CD14-positive monocyte (primary cell): ENCODE measurements at regions not wholly inside any gene's neighbourhood (a gene's known extent, or its start where the extent isn't known, plus 50 kb on each side); places are given as distances from the start of the nearest gene placed in this dataset.

Experiments used
- DNase-seq, 3 donors: peaks; one replicate each; pipeline ENCODE4 v3.0.0-alpha.2; 2011 to 2022
- H2AFZ ChIP-seq: 2 replicates; pipeline ENCODE4 v1.6.0; 2012; ENCODE audit warnings: mild to moderate bottlenecking, low read depth, low read length, inconsistent platforms; ENCODE audit not compliant: insufficient read depth, poor library complexity, severe bottlenecking
- H3K27ac ChIP-seq, 2 donors: 1 replicate in 1 of 2; 2 replicates in 1 of 2; pipeline ENCODE4 v1.5.1; 2012 to 2013; ENCODE audit warnings: low read length in 2 of 2, control low read depth in 1 of 2, inconsistent platforms in 1 of 2, low read depth in 1 of 2, mild to moderate bottlenecking in 1 of 2
- H3K27me3 ChIP-seq, 2 donors: one replicate each; pipeline versions ENCODE4 v1.6.0 to v1.6.1; 2011 to 2013; ENCODE audit warnings: low read length in 2 of 2; ENCODE audit not compliant: control insufficient read depth in 2 of 2, insufficient read depth in 2 of 2
- H3K36me3 ChIP-seq, 2 donors: replicated peaks in 1 of 2; 1 replicate in 1 of 2; 2 replicates in 1 of 2; pipeline versions ENCODE4 v1.5.1 to v1.6.1; 2012 to 2013; ENCODE audit warnings: low read length in 2 of 2, control low read depth in 1 of 2, inconsistent platforms in 1 of 2, mild to moderate bottlenecking in 1 of 2; ENCODE audit not compliant: insufficient read depth in 2 of 2, control insufficient read depth in 1 of 2
- H3K4me1 ChIP-seq, 2 donors: 1 replicate in 1 of 2; 2 replicates in 1 of 2; pipeline versions ENCODE4 v1.5.1 to v1.6.1; 2012 to 2013; ENCODE audit warnings: low read length in 2 of 2, control low read depth in 1 of 2, inconsistent platforms in 1 of 2, mild to moderate bottlenecking in 1 of 2, moderate library complexity in 1 of 2; ENCODE audit not compliant: insufficient read depth in 2 of 2, control insufficient read depth in 1 of 2
- H3K4me2 ChIP-seq: replicated peaks from 2 replicates; pipeline ENCODE3; 2012; ENCODE audit warnings: low read length, moderate library complexity, mild to moderate bottlenecking; ENCODE audit not compliant: poor library complexity, severe bottlenecking; ENCODE audit errors: extremely low read depth
- H3K4me3 ChIP-seq, 3 experiments: fragments of 200-600 bp in 1 of 3; sonication (generic) in 1 of 3; replicated peaks in 1 of 3; 1 replicate in 2 of 3; 2 replicates in 1 of 3; pipeline ENCODE4 v1.5.1; 2011 to 2013; ENCODE audit warnings: low read length in 3 of 3, mild to moderate bottlenecking in 3 of 3, control low read depth in 2 of 3, low read depth in 2 of 3, inconsistent platforms in 1 of 3, moderate library complexity in 1 of 3
- H3K79me2 ChIP-seq: 2 replicates; pipeline ENCODE4 v1.6.0; 2012; ENCODE audit warnings: mild to moderate bottlenecking, control low read depth, inconsistent platforms, low read length, moderate library complexity; ENCODE audit not compliant: insufficient read depth
- H3K9ac ChIP-seq: 2 replicates; pipeline ENCODE4 v1.6.0; 2017; ENCODE audit warnings: low read length, mild to moderate bottlenecking; ENCODE audit not compliant: insufficient read depth, poor library complexity, severe bottlenecking
- H3K9me3 ChIP-seq, 2 donors: replicated peaks in 1 of 2; 1 replicate in 1 of 2; 2 replicates in 1 of 2; pipeline versions ENCODE4 v1.5.1 to v1.6.1; 2012 to 2013; ENCODE audit warnings: low read length in 2 of 2, control low read depth in 1 of 2; ENCODE audit not compliant: control insufficient read depth in 1 of 2, insufficient read depth in 1 of 2
- H4K20me1 ChIP-seq: 2 replicates; pipeline ENCODE4 v1.6.0; 2012; ENCODE audit warnings: mild to moderate bottlenecking, low read length, control low read depth, moderate library complexity; ENCODE audit not compliant: insufficient read depth
- H3K27ac Mint-ChIP-seq, 7 donors: one replicate each; pipeline ENCODE4 v1.8.0; 2020; ENCODE audit warnings: mild to moderate bottlenecking in 7 of 7, mixed read lengths in 7 of 7, moderate library complexity in 6 of 7, inconsistent platforms in 2 of 7
- H3K27me3 Mint-ChIP-seq, 3 donors: one replicate each; pipeline ENCODE4 v1.8.0; 2021 to 2022; ENCODE audit warnings: low read depth in 3 of 3, mild to moderate bottlenecking in 3 of 3, mixed read lengths in 3 of 3, moderate library complexity in 3 of 3, inconsistent platforms in 1 of 3
- H3K36me3 Mint-ChIP-seq, 2 donors: one replicate each; pipeline ENCODE4 v1.8.0; 2020; ENCODE audit warnings: mixed read lengths in 2 of 2, inconsistent platforms in 1 of 2, mild to moderate bottlenecking in 1 of 2
- H3K4me1 Mint-ChIP-seq: one replicate; pipeline ENCODE4 v1.8.0; 2020; ENCODE audit warnings: mild to moderate bottlenecking, mixed read lengths
- H3K4me3 Mint-ChIP-seq, 2 donors: one replicate each; pipeline ENCODE4 v1.8.0; 2020; ENCODE audit warnings: mild to moderate bottlenecking in 2 of 2, mixed read lengths in 2 of 2, moderate library complexity in 1 of 2
- H3K9me3 Mint-ChIP-seq, 7 donors: one replicate each; pipeline ENCODE4 v1.8.0; 2020 to 2022; ENCODE audit warnings: mixed read lengths in 7 of 7, mild to moderate bottlenecking in 6 of 7, moderate library complexity in 6 of 7, inconsistent platforms in 2 of 7
- WGBS: methylation state at CpG from one replicate; pipeline ENCODE4 v1.1.5; 2013; ENCODE audit warnings: missing lambda C conversion rate; ENCODE audit not compliant: insufficient coverage; 5-methylcytosine and 5-hydroxymethylcytosine counted together
- intact Hi-C, 2 donors: fragments of 100-400 bp; cut with micrococcal nuclease; formaldehyde crosslinking; loops; one replicate each; pipeline versions ENCODE4 v1.15.0 to v1.15.1; 2023
- TF ChIP-seq, protein P1 (sequence below): fragments of 200-600 bp; IDR thresholded peaks from one replicate; pipeline ENCODE4 v1.8.0; 2022; ENCODE audit warnings: antibody characterized with exemption, mild to moderate bottlenecking

DNA sequence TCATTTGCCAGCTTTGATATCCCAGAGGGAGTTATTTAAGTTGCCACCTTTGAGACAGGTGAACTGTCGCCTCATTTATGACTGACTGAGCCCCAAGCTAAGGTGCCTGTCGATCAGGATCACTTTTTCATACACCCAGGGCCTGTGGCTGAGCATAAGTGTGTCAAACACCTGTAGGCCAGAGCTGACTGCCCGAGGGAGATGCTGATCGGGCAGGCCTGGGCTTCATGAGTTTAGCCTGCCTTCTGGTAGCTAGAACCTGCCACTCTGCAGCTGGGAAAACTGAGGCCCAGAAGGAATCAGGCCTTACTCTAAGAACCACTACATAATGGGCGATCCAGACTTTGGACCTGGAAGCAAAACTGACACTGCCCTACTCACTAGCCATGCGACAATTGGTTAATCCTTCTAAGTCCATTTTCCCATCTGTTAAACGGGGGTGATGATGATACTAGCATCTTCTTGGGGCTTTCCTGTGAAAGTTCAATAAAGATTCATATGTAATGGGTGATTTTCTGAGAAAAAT, 188.7 kb upstream of the GLI2 start:
- intact Hi-C loops, result no loop called here
- Mint-ChIP-seq H3K4me1 (peaks cover 7% of the 10 kb centered on the region), H3K4me3 (no peak overlapping the region), H3K27me3 (peaks cover 1 to 11% (median 4%) of the 10 kb centered on the region in 3 donors), H3K36me3 (no peaks in the 10 kb centered on the region), H3K27ac (no peak overlapping the region), H3K9me3 (no peaks in the 10 kb centered on the region)
- 95% methylated on average over 2 of the region's 7 CpGs for WGBS
- no peak for DNase-seq
- no peaks in the 10 kb centered on the region for H3K36me3 ChIP-seq
- H3K9me3 ChIP-seq, result no peaks in the 10 kb centered on the region
- no peak overlapping the region for H3K27ac ChIP-seq
- H3K4me2 ChIP-seq, result no peak overlapping the region
- H3K79me2 ChIP-seq, result no peaks in the 10 kb centered on the region
- no peaks in the 10 kb centered on the region for H4K20me1 ChIP-seq
- no peak overlapping the region for H2AFZ ChIP-seq
- peaks cover 4 to 5% of the 10 kb centered on the region in 2 donors for H3K4me1 ChIP-seq
- TF ChIP-seq, protein P1, sequence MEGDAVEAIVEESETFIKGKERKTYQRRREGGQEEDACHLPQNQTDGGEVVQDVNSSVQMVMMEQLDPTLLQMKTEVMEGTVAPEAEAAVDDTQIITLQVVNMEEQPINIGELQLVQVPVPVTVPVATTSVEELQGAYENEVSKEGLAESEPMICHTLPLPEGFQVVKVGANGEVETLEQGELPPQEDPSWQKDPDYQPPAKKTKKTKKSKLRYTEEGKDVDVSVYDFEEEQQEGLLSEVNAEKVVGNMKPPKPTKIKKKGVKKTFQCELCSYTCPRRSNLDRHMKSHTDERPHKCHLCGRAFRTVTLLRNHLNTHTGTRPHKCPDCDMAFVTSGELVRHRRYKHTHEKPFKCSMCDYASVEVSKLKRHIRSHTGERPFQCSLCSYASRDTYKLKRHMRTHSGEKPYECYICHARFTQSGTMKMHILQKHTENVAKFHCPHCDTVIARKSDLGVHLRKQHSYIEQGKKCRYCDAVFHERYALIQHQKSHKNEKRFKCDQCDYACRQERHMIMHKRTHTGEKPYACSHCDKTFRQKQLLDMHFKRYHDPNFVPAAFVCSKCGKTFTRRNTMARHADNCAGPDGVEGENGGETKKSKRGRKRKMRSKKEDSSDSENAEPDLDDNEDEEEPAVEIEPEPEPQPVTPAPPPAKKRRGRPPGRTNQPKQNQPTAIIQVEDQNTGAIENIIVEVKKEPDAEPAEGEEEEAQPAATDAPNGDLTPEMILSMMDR, result no peak
- no peak overlapping the region for H3K4me3 ChIP-seq
- no peaks in the 10 kb centered on the region for H3K27me3 ChIP-seq
- no peak overlapping the region for H3K9ac ChIP-seq

- no peak overlapping the region for H3K27ac ChIP-seq
- peaks cover 4 to 11% (median 7%) of the 10 kb centered on the region in 3 donors for H3K27me3 Mint-ChIP-seq
- H3K9me3 ChIP-seq, result no peaks in the 10 kb centered on the region
- H3K4me1 Mint-ChIP-seq, result peaks cover 7% of the 10 kb centered on the region
- no peak overlapping the region for H3K9ac ChIP-seq
- H3K27me3 ChIP-seq, result no peaks in the 10 kb centered on the region
- no peaks in the 10 kb centered on the region for H4K20me1 ChIP-seq
- TF ChIP-seq, protein P1, result no peak
- H3K79me2 ChIP-seq, result no peaks in the 10 kb centered on the region
- no peaks in the 10 kb centered on the region for H3K36me3 Mint-ChIP-seq
- no peak overlapping the region for H2AFZ ChIP-seq
- no peak overlapping the region for H3K4me3 Mint-ChIP-seq
- no peak overlapping the region for H3K4me3 ChIP-seq
- no peaks in the 10 kb centered on the region for H3K9me3 Mint-ChIP-seq
- WGBS, result no CpG with 5 or more reads among the region's 1 CpG
- intact Hi-C loops, result no loop called here
- no peak overlapping the region for H3K27ac Mint-ChIP-seq
- H3K4me1 ChIP-seq, result peaks cover 4 to 6% of the 10 kb centered on the region in 2 donors
- H3K4me2 ChIP-seq, result no peak overlapping the region
- no peaks in the 10 kb centered on the region for H3K36me3 ChIP-seq
- DNase-seq, result no peak
Observed at GRCh38 chr2:120547662-120548061, 188.0 kb upstream of the GLI2 start.
